ENCODE measurements at regions not wholly inside any gene's neighbourhood (a gene's known extent, or its start where the extent isn't known, plus 50 kb on each side); places are given as distances from the start of the nearest gene placed in this dataset.

GRCh38 chr7:53611043-53611442, 575.6 kb downstream of the POM121L12 start:
- TF ChIP-seq CTCF (IDR thresholded peaks at IDR 0.05 in 8 of 11, conservative IDR thresholded peaks at IDR 0.05 in 3 of 11) (no peak), POLR2A (IDR thresholded peaks at IDR 0.05) (no peak)

Measured in spleen (tissue), 7 donors.